ENCODE measurements at regions not wholly inside any gene's neighbourhood (a gene's known extent, or its start where the extent isn't known, plus 50 kb on each side); places are given as distances from the start of the nearest gene placed in this dataset.
"Not testable (repeated sequence)": the region's sequence is repeated elsewhere in the genome, so short reads cannot be mapped to it uniquely, and the experiment has no call there.

DNA sequence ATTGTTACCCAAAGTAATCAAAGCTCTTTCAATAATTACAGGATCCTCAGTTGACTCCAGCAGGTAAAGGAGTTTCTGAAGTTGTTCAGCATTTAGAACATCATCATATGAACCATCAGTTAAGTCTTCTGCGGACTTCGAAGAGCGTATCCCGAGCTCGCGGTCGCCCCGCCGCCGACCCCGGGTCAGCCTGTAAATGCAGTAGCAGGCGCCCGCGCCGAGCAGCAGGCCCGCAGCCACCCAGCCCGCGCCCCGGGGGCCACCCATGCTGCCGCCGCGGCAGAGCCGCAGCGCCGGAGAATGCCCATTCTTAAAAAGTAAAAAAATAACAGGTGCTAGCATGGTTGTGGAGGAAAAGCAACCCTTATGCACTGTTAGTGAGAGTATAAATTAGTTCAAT, 444.5 kb downstream of the NSUN3 start:
- TF ChIP-seq CTCF, POLR2A (IDR thresholded peaks at IDR 0.05): not testable (repeated sequence)
